Tibial nerve (tissue), 4 donors: ENCODE measurements at regions not wholly inside any gene's neighbourhood (a gene's known extent, or its start where the extent isn't known, plus 50 kb on each side); places are given as distances from the start of the nearest gene placed in this dataset.

Experiments
- EP300 ChIP-seq, 2 donors: sonication (generic); formaldehyde crosslinking; IDR thresholded peaks; one replicate each; pipeline ENCODE4 v1.6.1; 2017; ENCODE audit warnings: antibody characterized with exemption in 2 of 2, mild to moderate bottlenecking in 1 of 2
- POLR2A ChIP-seq, 2 donors: fragments of 450-650 bp; IDR thresholded peaks; one replicate each; pipeline ENCODE4 v1.6.1; 2017; ENCODE audit warnings: antibody characterized with exemption in 2 of 2, mild to moderate bottlenecking in 2 of 2, moderate library complexity in 2 of 2
- TF ChIP-seq, protein P1 (sequence below), 5 experiments: fragments of 200-600 bp in 3 of 5; fragments of 450-650 bp in 2 of 5; sonication (generic) in 3 of 5; IDR thresholded peaks; one replicate each; pipeline ENCODE4 v1.5.1; 2016 to 2019; ENCODE audit warnings: antibody characterized with exemption in 5 of 5, mild to moderate bottlenecking in 3 of 5, moderate library complexity in 2 of 5

DNA sequence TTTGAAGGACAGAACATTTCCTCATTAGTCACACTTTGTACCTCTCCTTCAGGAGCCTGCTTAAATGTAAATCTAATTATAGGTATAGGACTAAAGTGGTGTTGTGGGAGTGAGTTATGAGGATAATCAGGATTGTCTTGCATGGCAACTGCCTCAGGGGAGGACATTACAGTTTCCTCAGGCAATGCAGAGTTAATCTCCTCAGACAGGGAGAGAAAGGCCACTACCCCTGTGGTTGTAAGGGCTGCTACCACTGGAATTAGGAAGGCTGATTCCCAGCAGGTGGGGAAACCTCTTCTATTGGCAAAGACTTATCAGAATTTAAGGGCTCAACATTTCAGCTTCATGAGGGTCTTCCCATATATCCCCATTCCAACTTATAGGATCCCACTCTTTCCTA lies 286.8 kb upstream of the PBX1 start:
- TF ChIP-seq, protein P1, sequence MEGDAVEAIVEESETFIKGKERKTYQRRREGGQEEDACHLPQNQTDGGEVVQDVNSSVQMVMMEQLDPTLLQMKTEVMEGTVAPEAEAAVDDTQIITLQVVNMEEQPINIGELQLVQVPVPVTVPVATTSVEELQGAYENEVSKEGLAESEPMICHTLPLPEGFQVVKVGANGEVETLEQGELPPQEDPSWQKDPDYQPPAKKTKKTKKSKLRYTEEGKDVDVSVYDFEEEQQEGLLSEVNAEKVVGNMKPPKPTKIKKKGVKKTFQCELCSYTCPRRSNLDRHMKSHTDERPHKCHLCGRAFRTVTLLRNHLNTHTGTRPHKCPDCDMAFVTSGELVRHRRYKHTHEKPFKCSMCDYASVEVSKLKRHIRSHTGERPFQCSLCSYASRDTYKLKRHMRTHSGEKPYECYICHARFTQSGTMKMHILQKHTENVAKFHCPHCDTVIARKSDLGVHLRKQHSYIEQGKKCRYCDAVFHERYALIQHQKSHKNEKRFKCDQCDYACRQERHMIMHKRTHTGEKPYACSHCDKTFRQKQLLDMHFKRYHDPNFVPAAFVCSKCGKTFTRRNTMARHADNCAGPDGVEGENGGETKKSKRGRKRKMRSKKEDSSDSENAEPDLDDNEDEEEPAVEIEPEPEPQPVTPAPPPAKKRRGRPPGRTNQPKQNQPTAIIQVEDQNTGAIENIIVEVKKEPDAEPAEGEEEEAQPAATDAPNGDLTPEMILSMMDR (IDR thresholded peaks at IDR 0.05), result no peak
- no peak for TF ChIP-seq POLR2A (IDR thresholded peaks at IDR 0.05)
- TF ChIP-seq EP300 (IDR thresholded peaks at IDR 0.05), result no peak
